LHCN-M2 (cell line): ENCODE measurements at regions not wholly inside any gene's neighbourhood (a gene's known extent, or its start where the extent isn't known, plus 50 kb on each side); places are given as distances from the start of the nearest gene placed in this dataset.
A peak's percentile ranks its signal among the peaks of the same experiment; 100 is the strongest.
"Not testable (repeated sequence)": the region's sequence is repeated elsewhere in the genome, so short reads cannot be mapped to it uniquely, and the experiment has no call there.

ENCODE experiments used
- DNase-seq: peaks from one replicate; pipeline ENCODE4 v3.0.0-alpha.2; 2012; ENCODE audit warnings: low read depth

DNA sequence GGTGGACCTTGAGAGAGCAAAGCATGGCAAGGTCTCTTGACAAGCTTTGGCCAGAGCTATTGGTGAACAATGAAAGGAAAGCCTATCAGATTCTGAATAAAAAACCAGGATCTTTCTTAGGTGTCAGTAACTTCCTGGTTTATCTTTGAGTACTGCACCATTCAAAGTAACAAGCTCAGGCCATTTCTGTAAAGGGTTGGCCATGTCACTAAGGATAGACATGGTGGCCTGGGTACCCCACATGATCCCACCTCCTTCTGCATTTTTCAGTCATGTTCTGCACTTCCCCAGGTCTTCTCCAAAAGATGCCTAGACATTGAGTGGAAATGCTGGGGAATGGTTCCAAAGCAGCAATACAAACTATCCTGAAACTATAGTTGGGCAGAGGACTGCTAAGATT is 242.0 kb downstream of the ARHGAP12 start:
- no peak for DNase-seq

DNA sequence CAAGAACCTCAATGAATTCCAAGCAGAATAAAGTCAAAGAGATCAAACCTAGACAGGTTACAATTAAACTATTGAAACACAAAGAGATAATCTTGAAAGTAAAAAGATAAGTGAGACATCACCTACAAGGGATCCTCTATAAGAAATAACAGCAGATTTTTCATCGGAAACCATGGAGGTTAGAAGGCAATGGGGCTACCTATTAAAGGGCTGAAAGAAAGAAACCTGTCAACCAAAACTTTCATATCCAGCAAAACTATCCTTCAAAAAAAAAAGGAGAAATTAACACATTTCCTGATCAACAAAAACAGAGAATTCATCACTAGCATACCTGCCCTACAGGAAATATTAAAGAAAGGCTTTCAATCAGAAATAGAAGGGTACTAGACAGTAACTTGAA is 244.9 kb downstream of the ARHGAP12 start:
- no peak for DNase-seq

DNA sequence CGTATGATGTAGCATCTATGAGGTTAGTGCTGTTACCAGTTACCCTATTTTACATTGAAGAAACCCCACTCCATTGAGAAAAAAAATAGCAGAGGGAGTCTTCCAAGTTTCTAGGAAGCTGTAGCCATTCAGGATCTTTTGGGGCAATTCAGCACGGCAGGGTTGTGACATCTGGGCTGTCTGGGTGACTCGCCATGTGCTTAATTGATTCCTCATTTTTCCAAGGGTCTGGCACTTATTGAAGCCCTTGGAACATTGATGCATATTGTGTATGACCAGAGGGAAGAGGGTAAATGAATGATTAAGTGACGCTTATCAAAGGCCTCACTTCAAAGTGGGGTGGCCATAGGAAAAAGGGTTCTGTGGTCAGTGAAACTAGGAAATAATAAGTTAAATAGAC is 248.7 kb downstream of the ARHGAP12 start:
- DNase-seq: no peak

DNA sequence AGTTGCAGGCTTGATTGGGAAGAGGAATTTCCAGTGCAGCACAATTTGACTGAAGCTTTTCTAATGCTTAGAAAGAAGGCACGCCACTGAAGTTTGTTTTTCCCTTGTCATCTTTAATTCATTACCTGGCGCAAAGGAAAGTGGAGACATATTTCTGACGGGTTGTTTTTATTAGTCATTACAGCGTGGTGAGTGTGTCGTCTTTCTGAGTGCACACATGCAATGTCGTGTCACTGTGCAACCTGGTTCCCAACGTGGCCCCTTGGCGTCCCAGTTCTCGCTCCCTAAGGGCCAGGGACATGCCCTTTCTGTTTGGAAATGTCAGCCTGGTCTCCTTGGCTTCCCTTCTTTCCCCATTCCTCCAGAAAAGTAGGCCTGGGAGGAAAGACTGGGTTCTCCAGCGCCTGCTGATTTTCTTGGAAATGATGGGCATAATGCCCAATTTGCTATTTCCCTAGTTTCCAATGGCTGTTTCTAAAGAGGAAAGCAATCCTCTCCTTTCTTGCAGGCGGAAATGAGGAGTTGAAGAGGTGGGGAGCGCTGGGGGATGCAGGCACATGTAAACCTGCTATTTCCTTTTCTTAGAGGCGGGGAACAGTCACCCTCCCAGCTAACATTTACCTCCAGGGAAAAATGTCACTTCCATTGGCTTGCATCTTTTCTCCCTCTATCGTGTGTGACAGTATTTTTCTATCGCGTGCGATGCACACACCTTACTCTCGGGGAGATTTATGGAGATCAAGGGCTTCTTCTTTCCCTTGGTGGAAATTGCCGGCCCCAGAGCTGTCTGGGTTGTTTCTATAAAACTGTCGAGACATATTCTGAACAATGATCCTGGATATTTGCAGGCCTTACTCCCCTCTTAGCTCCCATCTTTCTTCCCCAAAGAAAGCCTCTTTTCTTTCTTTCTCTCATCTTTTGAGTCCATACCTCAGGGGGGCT is 249.8 kb downstream of the ARHGAP12 start:
- no peak for DNase-seq

DNA sequence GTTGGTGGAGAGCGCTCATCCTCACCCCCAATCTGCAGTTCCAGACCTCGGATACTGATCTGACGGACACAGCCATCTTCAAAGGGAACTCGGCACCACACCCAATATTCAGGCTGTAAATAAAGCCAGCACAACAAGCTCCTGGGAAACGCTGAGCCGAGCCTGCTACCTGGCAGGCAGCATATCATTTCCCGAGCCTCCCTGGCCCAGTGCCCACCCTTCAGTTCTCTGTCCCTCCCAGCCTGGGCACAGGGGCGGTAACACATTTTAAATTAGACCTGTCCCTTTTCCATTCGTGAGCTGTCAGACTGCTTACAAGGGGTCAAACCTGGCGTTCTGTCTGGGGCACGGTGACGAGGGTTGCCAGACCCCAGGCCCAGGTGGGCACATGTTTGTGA is 250.5 kb downstream of the ARHGAP12 start:
- no peak for DNase-seq

DNA sequence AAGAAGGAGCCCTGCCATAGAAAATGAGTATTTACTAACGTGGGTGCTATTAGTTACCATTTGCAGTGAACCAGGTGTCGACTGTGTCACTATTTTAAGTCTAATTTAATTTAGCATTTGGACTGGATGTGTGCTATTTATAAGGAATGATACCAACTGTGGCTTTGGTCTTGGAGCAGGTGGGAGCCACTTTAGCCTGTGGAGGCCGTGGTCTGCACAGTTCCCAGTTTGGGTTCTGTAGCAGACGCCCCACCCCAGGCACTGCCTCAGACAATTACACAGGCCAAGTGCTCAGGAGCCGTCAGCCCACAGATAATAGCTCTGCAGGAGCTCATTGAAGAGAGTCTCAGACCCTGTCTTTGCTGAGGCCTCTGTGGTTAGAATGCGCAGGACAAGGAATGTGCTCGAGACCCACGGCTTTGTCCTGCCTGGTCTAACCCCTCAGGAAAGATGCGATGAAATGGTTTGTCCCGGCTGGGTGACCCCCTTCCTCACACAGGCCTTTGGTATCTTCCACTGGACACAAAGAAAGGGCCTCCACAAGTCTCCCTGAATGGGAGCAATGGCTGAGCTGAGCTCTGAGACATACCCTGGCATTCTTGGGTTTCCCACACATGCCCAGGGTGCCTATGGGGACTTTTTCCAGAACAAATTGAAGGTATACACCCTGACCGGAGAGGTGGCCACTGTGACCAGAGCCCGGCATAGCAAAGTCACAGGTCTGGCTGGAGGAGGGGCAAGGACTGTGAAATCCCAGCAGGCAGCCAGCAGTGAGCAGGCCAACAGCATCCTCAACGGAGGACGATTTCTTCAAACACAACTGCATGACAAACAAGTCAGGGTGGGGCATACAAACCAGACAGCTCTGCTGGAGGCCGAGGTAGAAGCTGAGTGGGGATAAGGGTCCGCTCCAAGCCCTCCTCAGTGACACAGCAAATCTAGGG is 251.2 kb downstream of the ARHGAP12 start:
- DNase-seq: no peak

DNA sequence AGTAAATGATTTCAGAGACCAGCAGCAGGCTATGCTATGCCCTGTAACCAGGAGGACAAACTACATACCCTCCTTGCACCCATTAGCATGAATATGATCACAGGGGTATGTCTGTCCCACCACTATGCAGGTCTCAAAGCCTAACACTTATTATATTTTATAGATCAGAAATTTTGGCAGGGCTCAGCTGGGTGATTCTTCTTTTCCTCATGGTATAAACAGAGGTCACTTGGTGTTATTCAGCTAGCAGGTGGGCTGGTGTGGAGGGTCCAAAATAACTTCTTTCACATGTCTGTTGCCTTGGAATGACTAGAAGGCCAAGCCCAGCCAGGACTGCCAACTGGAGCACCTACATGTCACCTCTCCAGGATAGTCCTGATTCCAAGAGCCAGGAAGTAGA is 252.9 kb downstream of the ARHGAP12 start:
- DNase-seq: no peak

DNA sequence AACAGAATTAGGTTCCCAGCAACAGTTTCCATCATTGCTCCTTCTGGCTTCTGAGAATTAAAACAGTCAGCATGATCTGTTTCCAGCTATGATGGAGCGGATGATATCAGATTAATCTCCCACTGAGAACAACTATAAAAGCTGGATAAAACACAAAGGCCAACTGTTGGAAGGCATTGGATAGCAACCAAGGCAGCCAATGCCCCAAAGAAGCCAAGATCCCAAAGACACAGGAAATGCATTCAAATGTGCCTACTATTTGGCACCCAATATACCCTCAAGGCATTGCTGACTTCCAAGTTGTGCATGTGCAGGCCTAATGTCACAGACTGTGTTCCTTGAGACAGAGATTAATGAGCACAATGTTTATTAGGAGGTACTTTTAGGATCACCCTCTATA is 259.3 kb downstream of the ARHGAP12 start:
- DNase-seq: no peak

DNA sequence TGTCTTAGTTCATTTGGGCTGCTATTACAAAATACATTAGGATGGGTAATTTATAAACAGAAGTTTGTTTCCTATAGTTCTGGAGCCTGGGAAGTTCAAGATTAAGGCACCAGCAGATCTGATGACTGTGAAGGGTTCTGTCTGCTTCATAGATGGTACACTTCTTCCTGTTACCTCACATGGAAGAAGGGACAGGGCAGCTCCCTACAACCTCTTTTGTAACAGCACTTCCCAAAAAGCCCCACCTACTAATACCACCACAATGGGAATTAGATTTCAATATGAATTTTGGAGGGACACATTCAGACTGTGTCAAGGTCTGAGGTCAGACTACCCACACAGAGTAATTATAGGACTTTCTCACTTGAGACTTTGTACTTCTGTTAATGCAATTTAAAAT is 260.3 kb downstream of the ARHGAP12 start:
- DNase-seq: no peak

DNA sequence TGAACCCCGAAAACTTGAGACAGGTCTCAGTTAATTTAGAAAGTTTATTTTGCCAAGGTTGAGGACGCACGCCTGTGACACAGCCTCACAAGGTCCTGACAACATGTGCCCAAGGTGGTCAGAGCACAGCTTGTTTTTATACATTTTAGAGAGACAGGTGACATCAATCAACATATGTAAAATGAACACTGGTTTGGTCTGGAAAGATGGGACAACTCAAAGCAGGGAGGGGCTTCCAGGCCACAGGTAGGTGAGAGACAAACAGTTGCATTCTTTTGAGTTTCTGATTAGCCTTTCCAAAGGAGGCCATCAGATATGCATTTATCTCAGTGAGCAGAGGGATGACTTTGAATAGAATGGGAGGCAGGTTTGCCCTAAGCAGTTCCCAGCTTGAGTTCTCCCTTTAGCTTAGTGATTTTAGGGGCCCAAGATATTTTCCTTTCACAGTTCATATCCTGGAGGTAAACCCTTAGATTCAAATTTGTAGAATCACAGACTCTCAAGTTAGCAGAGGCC is 262.8 kb downstream of the ARHGAP12 start:
- not testable (repeated sequence) for DNase-seq

DNA sequence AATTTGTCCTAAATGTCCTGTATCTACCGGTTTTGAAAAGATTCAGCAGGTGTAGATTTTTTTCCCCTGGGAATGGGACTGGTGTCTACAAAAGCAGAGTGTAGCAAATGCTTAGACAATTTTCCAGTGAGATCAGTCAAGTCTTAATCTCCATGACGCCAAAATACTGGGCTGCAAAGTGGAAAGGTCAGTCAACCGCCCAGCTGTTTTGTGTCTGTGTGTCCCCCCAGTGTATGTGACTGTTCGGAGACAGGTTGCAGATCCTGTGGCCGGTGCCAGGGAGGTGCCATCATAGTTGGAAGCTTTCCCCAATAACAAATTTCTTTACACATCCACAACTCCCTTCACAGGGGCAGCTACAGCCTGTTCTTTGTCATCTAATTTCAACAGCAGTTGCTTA is 263.8 kb downstream of the ARHGAP12 start:
- DNase-seq: peak; percentile 44

DNA sequence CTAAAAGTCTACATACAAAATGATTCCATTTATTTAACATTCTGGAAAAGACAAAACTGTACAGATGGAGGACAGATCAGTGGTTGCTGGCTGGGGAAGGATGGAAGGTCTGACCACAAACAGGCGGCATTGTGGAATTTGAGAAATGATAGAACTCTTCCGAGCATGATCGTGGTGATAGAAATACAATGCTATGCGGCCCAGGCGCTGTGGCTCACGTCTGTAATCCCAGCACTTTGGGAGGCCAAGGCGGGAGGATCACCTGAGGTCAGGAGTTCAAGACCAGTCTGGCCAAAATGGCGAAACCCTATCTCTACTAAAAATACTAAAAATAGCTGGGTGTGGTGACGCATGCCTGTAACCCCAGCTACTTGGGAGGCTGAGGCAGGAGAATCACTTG is 264.6 kb downstream of the ARHGAP12 start:
- peak; percentile 44 for DNase-seq

DNA sequence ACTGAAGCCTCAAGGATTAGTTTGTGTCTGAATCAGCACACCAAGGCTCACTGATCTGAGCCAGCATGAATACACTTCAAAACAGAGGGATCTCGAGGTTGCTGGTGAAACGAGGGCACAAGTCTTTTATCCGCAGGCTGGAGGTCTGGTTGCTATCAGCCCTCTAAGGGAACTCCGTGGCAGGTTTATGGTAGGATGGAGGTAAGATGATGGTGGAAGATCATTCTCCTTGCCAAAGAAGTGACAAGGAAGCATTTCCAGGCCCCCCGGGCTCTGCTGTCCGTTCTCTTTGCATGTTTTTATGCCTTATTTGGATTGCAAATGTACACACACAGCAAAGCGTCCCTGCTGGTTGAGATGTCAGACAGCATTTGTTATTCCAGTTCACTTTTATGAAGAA is 268.3 kb downstream of the ARHGAP12 start:
- DNase-seq: no peak

DNA sequence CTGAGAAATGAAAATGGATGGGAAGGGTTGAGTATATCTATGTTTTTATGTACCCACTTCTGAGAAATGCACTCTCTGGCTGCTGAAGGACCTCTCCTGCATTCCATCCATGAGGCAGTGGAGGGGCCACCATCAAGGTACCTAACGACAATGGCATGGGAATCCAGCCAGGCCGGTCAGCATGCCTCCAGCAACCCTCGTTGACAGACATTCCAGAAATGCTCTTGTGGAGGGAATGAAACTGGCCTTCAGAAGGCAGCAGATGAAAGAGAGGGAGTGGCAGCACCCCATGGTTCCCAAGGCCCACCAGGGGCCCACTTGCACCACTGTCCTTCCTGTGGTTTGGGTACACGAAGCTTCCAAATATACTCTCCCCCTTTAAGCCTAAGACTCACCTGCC is 269.0 kb downstream of the ARHGAP12 start:
- no peak for DNase-seq

DNA sequence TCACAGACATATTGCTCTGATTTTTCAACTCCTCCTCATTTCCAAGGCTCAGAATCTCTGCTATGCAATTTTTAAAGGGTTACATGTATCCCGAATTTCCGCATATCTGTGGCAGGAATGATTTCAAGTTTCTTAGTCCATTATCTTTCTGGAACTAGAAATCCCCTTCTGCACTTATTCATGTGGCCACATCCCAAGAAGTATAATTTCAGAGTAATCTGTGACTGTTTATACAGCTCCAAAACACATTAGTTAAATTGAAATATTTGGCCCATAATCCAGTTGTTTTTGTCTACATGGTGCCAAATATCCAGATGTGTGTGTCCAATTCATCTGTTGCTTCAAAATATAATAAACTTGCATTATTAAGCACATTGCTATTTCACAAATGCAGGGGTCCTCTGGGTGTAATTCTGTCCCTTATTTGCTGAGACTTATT is 271.2 kb downstream of the ARHGAP12 start:
- DNase-seq: no peak

DNA sequence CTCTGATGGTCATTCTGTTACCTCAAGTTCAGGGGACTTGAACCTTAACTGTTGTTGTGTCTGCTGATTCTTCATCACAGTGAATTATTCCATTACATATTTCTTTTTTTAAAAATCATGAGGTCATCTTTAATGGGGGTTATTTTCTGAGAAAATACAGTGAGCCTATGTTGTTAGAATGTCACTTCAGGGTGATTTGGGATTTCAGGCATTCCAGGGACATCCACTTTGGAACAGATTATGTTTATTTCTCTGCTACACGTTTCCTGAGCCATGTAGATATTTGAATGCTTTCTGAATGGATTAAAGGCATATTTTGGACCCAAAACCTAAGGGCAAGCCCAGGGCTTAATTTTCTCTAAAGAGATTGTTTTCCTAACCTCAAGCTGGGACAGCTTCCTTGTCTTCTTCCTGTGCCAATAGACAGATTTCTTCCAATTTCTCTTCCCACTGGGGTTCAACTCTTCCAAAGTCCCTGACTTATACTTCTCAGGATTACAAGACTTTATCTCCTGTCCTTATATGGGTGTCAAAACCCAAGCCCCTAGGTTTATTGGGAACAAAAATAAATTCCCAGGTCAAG is 271.7 kb downstream of the ARHGAP12 start:
- DNase-seq: no peak

DNA sequence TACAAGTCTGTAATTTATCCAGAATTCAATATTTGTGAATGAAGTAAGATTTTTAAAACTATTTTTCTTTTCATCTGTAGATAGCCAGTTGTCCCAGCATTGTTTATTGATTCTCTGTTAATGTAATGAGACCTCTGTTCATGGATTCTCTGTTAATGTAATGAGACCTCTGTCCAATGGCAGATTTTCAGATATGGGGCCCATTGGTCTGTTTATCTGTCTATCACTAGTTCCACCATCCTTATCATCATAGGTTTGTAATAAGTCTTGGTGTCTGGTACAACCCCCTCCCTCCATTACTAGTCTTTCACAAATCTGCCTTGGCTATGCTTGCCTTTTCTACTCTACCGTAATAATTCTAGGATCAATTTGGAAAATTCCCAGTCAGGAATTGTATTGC is 276.6 kb downstream of the ARHGAP12 start:
- DNase-seq: no peak

DNA sequence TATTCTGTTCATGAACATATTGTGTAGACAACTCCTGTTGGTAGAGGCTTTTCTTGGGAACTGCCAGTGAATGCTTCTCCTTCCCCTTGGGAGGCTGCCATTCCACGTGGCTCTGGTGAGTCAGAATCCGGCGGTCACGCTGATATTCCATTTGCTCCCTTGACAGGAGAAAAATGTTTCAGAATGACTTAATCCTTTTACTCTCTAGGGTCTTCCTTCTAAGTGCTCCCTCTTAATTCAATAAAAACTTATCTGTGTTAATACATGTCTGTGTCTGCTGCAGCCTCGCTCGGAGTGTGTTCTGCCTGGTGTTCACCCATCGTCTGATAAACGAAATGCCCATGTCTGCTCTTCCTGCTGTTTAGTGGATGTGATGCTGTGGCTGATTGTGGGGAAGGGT is 278.6 kb downstream of the ARHGAP12 start:
- peak; percentile 92 for DNase-seq

DNA sequence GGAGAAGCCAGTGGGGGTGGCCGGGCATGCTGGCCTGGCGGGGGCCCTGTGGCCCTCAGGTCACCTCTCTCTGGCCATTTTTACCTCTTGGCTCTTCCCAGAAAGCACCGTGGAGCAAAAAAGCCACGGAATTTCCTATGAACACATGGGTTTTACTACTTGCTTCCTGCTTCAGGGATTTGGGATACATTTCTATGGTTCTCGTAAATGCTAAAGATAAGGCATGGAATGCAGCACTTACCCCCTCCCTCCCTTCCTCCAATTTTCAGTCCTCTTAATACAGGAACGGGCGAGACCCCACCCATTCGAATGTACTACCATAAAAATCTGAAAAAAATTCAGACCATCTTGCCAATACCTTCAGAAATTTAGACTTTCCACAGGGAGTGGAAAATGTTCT is 279.7 kb downstream of the ARHGAP12 start:
- DNase-seq: no peak

DNA sequence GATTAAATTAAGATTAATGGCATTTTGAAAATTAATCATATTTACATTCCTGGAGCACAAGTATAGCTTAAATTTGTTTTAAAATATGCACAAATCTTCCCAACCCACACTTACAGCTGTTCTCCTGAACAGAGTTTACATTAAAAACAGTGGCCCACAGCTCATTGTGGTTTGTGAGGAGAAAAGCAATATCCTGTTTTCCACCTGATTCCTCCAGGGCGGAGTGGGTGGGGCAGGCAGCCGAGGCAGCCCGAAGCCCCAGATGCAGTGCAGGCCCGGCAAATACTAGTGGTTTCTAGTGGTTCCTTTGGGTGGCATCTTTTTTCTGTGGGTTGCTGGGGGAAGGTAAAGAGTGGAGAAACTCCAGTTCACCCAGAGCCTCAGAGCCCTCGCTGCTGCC is 280.8 kb downstream of the ARHGAP12 start:
- DNase-seq: peak; percentile 19

DNA sequence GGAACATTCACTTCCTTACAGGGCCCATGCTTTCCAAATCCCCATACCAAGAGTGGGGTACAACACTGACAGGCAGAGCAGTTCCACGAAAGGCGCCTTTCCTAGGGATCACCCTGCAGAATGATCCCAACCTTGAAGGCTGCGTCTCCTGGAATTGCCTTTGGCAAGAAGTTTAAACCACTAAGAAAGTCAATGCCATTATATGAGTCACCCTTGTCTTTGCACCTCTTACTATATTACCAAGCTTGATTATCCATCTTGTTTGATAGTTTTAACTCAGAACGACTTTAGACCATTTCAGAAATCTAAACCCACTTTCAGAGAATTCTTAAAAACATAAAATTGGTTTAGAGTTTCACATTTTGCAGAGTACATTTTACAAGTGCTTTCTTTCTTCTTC is 282.1 kb downstream of the ARHGAP12 start:
- DNase-seq: no peak

DNA sequence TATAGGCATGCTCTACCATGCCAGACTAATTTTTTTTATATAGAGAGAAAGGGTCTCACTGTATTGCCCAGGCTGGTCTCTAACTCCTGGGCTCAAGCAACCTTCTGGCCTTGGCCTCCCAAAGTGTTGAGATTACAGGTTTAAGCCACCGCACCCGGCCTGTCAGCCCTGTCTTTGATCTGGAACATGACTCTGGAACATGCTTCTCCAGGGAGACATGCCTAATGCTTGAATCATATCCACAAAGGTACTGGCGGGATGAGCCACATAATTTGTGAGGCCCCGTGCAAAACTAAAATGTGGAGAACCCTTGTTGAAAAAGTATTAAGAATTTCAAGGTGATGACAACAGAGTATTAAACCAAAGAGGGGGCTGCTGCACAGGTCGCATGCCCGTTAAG is 282.8 kb downstream of the ARHGAP12 start:
- DNase-seq: peak; percentile 47
